Bronchial epithelial cell (primary cell): ENCODE measurements at regions not wholly inside any gene's neighbourhood (a gene's known extent, or its start where the extent isn't known, plus 50 kb on each side); places are given as distances from the start of the nearest gene placed in this dataset.

Experiments used
- DNase-seq: peaks from one replicate; pipeline ENCODE4 v3.0.0-alpha.2; 2010; ENCODE audit warnings: low read depth
- FAIRE-seq: peaks from 2 replicates; lab custom pipeline; 2011; peaks lifted over from hg19 to GRCh38; lab: Jason Lieb, UNC
- H3K27me3 ChIP-seq: 2 replicates; pipeline ENCODE4 v1.5.1; 2011; ENCODE audit warnings: low read length; ENCODE audit not compliant: control insufficient read depth, insufficient read depth
- H3K36me3 ChIP-seq: 2 replicates; pipeline ENCODE4 v1.5.1; 2011; ENCODE audit warnings: low read length; ENCODE audit not compliant: control insufficient read depth, insufficient read depth
- H3K4me3 ChIP-seq: 2 replicates; pipeline ENCODE4 v1.5.1; 2011; ENCODE audit warnings: mild to moderate bottlenecking, low read depth, low read length, control low read depth
- TF ChIP-seq, protein P1 (sequence below): IDR thresholded peaks from 2 replicates; pipeline ENCODE4 v1.5.1; 2011; ENCODE audit warnings: mild to moderate bottlenecking, moderate library complexity, low read length, control low read depth, inconsistent platforms; ENCODE audit not compliant: insufficient read depth, severe bottlenecking

DNA sequence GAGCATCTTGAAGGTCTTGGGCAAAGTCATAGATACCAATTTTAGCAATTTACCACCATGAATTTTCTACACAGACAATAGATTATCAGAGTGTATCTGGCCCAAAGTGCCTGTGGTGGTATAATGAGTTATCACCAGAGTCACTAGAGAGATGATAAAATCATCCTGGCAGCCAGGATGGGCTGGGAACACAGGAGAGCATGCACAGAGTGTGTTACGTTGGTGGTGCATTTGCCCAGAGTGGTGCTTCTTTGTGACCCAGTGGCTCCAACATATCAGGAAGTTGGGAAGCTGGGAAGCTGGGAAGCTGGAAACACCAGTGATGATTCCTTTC lies 236.7 kb upstream of the PROX1 start:
- TF ChIP-seq, protein P1, sequence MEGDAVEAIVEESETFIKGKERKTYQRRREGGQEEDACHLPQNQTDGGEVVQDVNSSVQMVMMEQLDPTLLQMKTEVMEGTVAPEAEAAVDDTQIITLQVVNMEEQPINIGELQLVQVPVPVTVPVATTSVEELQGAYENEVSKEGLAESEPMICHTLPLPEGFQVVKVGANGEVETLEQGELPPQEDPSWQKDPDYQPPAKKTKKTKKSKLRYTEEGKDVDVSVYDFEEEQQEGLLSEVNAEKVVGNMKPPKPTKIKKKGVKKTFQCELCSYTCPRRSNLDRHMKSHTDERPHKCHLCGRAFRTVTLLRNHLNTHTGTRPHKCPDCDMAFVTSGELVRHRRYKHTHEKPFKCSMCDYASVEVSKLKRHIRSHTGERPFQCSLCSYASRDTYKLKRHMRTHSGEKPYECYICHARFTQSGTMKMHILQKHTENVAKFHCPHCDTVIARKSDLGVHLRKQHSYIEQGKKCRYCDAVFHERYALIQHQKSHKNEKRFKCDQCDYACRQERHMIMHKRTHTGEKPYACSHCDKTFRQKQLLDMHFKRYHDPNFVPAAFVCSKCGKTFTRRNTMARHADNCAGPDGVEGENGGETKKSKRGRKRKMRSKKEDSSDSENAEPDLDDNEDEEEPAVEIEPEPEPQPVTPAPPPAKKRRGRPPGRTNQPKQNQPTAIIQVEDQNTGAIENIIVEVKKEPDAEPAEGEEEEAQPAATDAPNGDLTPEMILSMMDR, result no peak
- H3K27me3 ChIP-seq, result no peaks in the 10 kb centered on the region
- FAIRE-seq, result no peak
- H3K36me3 ChIP-seq, result no peaks in the 10 kb centered on the region
- DNase-seq, result no peak
- H3K4me3 ChIP-seq, result no peak overlapping the region

DNA sequence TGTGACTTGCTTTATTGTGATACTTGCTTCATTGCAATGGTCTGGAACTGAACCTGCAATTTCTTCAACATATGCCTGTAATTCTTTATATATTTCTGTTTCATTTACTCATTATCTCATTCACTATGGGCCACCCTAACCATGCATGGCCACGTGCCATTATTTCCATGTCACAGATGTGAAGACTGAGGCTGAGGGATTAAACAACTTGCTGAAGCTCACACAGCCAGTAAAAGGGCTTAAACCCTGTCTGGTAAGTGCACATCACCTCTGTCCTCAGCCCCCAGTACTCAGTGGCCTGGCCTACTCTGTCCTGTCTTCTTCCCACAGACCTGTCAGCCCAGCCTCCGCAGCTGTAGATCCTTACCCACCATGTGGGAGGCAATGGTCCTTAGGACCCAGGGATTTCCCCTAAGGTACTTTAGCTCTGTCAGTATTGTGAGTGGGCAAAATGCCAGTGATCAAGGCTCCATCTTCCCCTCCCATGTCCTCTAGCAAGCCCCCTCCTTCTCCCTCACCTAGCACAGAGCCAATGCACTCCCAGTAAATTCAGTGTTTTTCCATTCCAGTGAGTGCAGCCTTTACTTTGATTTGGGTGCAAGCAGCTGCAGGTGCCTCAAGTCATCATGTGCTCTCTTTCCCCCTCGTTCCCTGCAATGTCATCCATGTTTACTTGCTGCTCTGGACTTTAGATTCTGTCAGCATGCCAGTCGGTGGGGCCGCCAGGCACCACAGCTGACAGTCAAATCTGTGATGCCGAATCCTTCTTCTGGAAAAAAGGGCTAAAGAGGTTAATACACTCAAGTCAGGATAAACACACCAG lies 228.2 kb upstream of the PROX1 start:
- no peak for DNase-seq
- no peaks in the 10 kb centered on the region for H3K27me3 ChIP-seq
- TF ChIP-seq, protein P1, result no peak
- H3K4me3 ChIP-seq, result no peak overlapping the region
- H3K36me3 ChIP-seq, result no peaks in the 10 kb centered on the region
- no peak for FAIRE-seq

DNA sequence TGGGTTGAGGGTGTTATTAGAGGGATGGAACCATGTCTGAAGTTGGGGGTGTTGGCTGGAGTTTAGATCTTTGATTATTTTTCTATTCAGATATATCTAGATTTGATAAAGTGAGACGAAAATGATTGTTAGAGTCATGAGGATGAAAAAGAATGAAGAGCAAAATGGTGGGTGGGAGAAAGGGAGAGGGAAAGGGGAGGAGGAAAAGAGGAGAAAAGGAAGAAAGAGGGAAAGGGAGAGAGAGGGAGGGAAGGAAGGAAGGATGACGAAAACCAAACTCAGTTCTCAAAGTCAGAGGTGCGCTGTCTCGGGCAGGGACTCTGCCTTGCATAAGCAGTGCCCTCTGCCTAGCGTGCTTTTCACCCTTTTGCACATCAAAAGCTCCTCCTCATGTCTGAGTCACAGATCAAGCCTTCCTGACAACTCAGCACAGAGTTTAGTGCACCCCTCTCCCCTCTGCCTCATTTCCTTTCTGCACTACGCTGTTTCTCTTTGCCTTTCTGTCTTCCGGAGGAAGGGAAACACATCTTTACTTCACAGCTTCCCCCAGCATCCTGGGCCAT lies 225.8 kb upstream of the PROX1 start:
- FAIRE-seq (no peak), DNase-seq (peak; percentile 13)
- H3K4me3 ChIP-seq, result no peak overlapping the region
- no peaks in the 10 kb centered on the region for H3K36me3 ChIP-seq
- TF ChIP-seq, protein P1, result no peak
- no peaks in the 10 kb centered on the region for H3K27me3 ChIP-seq

DNA sequence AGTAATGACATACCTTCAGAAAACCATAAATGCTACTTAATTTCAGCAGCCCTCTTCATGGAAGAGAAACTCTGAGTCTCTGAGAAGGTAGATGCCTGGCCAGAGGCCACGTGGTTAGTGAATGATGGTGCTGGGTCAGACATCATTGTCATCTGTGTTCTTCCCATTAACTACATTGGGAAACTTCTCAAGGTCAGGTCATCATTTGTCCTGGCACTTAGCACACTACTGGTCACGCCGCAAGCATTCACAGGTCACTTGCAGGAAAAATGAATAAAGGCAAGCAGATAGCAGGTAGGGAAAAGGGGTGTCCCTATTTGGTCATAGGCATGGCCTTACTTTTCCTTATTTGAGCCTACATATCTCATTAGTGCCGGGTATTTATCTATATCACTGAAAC lies 220.1 kb upstream of the PROX1 start:
- no peaks in the 10 kb centered on the region for H3K27me3 ChIP-seq
- H3K4me3 ChIP-seq, result no peak overlapping the region
- H3K36me3 ChIP-seq, result no peaks in the 10 kb centered on the region
- DNase-seq (no peak), FAIRE-seq (no peak)
- TF ChIP-seq, protein P1, result no peak

DNA sequence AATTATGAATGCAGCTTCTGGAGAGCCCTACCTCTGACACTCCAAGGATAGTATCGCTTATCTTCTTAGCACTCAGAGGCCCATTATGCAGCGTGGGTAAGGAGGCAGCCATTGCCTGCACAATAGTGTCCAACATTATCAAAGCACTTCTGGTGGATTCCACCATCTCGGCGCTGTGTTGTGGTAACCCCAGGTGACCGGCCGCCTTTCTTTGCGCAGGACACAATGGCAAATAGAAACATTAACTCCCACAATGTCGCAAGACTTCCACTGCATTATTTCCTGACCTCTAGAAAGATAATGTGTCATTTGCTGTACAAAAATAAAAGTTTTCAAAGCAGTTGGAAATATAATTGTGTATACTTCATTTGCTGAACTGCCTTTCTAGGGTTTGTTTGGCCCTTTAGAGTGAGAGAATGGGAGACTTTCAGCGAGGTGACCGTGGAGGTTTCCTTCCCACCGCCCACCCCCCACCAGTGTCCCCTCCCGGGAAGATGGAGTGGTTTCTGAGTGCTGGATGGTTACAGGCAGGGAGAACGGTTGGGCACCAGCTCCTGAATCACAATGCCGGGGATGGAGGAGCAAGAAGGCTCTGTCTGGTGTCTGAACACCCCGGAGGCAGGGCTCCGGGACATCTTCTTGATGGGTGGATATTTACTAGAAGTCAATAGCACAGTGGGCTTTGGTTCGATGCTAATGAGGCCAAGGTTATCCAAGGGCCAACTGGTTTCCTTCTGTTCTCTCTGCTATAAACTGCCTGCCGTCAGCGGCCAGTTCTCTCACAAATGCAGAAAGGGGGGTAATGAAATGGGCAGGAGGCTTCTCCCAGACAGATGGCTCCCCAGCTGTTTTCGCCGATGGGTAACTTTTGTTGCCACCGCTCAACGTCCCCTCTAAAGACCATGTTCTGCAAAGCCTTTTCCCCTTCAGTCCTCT lies 215.4 kb upstream of the PROX1 start:
- no peak for FAIRE-seq

More for the DNA sequence above, 215.4 kb upstream of the PROX1 start:
- Histone ChIP-seq H3K4me3 (no peak overlapping the region), H3K27me3 (no peaks in the 10 kb centered on the region), H3K36me3 (no peaks in the 10 kb centered on the region)
- TF ChIP-seq, protein P1, result no peak
- DNase-seq, result no peak
